ENCODE measurements at regions not wholly inside any gene's neighbourhood (a gene's known extent, or its start where the extent isn't known, plus 50 kb on each side); places are given as distances from the start of the nearest gene placed in this dataset.

DNA sequence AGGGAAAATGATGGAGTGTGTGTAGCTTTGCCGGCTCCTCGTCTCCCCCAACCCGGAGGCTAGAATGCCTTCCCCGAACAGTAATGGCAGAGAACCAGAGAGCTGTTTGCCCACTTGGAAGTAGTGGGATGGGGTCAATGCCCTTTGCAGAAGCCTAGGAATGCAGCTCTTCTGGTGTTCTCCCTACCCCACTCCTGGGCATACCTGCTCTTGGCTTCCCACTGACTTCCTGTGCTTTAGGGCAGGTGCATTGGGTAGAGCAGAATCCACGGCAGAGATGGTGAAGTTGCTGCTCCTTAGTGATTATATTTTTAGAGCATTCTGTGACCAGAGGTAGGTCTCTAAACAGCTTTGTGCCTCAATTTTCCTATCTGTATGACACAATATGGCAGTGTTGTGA, 134.6 kb downstream of the BOD1 start:
- H3K4me2 ChIP-seq (ENCODE audit: low read depth, low read length, poor library complexity, severe bottlenecking): no peak overlapping the region
- no peaks in the 10 kb centered on the region for H3K36me3 ChIP-seq (ENCODE audit: low read length)
- TF ChIP-seq, protein P1, sequence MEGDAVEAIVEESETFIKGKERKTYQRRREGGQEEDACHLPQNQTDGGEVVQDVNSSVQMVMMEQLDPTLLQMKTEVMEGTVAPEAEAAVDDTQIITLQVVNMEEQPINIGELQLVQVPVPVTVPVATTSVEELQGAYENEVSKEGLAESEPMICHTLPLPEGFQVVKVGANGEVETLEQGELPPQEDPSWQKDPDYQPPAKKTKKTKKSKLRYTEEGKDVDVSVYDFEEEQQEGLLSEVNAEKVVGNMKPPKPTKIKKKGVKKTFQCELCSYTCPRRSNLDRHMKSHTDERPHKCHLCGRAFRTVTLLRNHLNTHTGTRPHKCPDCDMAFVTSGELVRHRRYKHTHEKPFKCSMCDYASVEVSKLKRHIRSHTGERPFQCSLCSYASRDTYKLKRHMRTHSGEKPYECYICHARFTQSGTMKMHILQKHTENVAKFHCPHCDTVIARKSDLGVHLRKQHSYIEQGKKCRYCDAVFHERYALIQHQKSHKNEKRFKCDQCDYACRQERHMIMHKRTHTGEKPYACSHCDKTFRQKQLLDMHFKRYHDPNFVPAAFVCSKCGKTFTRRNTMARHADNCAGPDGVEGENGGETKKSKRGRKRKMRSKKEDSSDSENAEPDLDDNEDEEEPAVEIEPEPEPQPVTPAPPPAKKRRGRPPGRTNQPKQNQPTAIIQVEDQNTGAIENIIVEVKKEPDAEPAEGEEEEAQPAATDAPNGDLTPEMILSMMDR (IDR thresholded peaks at IDR 0.05; ENCODE audit: insufficient read depth, low read length, poor library complexity, severe bottlenecking): no peak
- TF ChIP-seq EZH2phosphoT487 (conservative IDR thresholded peaks at IDR 0.05; ENCODE audit: low read length): no peak
- no peak overlapping the region for H3K9ac ChIP-seq (ENCODE audit: low read length)
- no peaks in the 10 kb centered on the region for H3F3A ChIP-seq (ENCODE audit: insufficient read depth)
- H4K20me1 ChIP-seq (ENCODE audit: low read depth, low read length): no peaks in the 10 kb centered on the region
- no peaks in the 10 kb centered on the region for H3K9me2 ChIP-seq (replicated peaks; ENCODE audit: insufficient read depth, low read length)
- H2AFZ ChIP-seq (ENCODE audit: low read depth, low read length, severe bottlenecking): no peak overlapping the region
- no peaks in the 10 kb centered on the region for H3K9me3 ChIP-seq (ENCODE audit: insufficient read depth, low read length)
- no peak overlapping the region for H3K27ac ChIP-seq (ENCODE audit: low read depth, low read length)
- no peaks in the 10 kb centered on the region for H3K27me3 ChIP-seq (ENCODE audit: low read length)
- no peak overlapping the region for H3K4me3 ChIP-seq (ENCODE audit: insufficient read depth, low read length, poor library complexity, severe bottlenecking)
- no peaks in the 10 kb centered on the region for H3K79me2 ChIP-seq (ENCODE audit: insufficient read depth, low read length)

DNA sequence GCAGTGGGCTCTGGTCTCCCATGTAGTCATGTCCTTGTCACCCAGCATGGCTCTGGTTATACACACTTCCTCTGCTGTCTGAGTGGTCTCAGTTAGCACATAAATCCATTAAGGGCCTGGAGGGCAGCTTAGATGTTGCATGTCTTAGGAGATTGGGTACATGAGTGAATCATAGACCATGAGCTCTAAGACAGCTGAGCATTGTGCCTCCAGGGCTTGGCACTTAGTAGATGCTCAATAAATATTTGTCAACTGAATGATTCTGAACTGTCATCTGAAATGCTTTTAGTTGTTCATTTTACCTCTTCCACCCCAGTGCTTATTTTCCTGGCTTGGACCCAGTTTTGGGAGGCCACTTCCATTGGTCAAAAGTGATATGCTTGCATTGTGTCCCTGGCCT, 135.6 kb downstream of the BOD1 start:
- H2AFZ ChIP-seq (ENCODE audit: low read depth, low read length, severe bottlenecking): no peak overlapping the region
- H3K4me3 ChIP-seq (ENCODE audit: insufficient read depth, low read length, poor library complexity, severe bottlenecking): no peak overlapping the region
- H3K9me3 ChIP-seq (ENCODE audit: insufficient read depth, low read length): no peaks in the 10 kb centered on the region; the same call in 1 of the 2 replicates
- no peak overlapping the region for H3K9ac ChIP-seq (ENCODE audit: low read length)
- no peaks in the 10 kb centered on the region for H3K27me3 ChIP-seq (ENCODE audit: low read length)
- no peaks in the 10 kb centered on the region for H3K36me3 ChIP-seq (ENCODE audit: low read length)
- no peak overlapping the region for H3K4me2 ChIP-seq (ENCODE audit: low read depth, low read length, poor library complexity, severe bottlenecking)
- H3K79me2 ChIP-seq (ENCODE audit: insufficient read depth, low read length): no peaks in the 10 kb centered on the region
- H3K27ac ChIP-seq (ENCODE audit: low read depth, low read length): no peak overlapping the region
- H3K9me2 ChIP-seq (replicated peaks; ENCODE audit: insufficient read depth, low read length): no peaks in the 10 kb centered on the region
- H4K20me1 ChIP-seq (ENCODE audit: low read depth, low read length): no peaks in the 10 kb centered on the region
- H3F3A ChIP-seq (ENCODE audit: insufficient read depth): no peaks in the 10 kb centered on the region
- TF ChIP-seq, protein P1 (IDR thresholded peaks at IDR 0.05; ENCODE audit: insufficient read depth, low read length, poor library complexity, severe bottlenecking): no peak
- no peak for TF ChIP-seq EZH2phosphoT487 (conservative IDR thresholded peaks at IDR 0.05; ENCODE audit: low read length)

DNA sequence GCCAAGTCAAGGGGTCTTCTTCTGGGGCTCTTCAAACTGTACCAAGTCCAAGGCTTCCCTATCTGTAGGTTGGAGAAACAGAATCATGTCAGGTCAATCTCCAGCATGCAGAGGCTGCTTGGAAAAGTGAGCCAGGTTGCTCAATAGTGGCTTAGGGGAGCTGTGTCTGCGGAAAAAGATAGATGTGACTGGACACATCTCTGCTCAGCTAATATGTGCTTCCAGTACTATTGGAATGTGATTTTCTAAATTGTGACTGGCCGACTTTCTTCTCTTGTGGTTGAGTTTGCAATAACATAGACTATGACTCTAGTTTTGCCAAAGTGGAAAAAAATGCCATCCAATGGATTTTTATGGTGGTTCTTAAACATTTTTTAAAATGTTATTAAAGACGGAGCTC, 136.7 kb downstream of the BOD1 start:
- Histone ChIP-seq H2AFZ (ENCODE audit: low read depth, low read length, severe bottlenecking) (no peak overlapping the region), H3K4me2 (ENCODE audit: low read depth, low read length, poor library complexity, severe bottlenecking) (no peak overlapping the region), H3K9ac (ENCODE audit: low read length) (no peak overlapping the region), H4K20me1 (ENCODE audit: low read depth, low read length) (no peaks in the 10 kb centered on the region), H3F3A (ENCODE audit: insufficient read depth) (no peaks in the 10 kb centered on the region), H3K9me3 (ENCODE audit: insufficient read depth, low read length) (no peaks in the 10 kb centered on the region; the same call in 1 of the 2 replicates), H3K27ac (ENCODE audit: low read depth, low read length) (no peak overlapping the region), H3K9me2 (replicated peaks; ENCODE audit: insufficient read depth, low read length) (no peaks in the 10 kb centered on the region), H3K36me3 (ENCODE audit: low read length) (no peaks in the 10 kb centered on the region), H3K27me3 (ENCODE audit: low read length) (no peaks in the 10 kb centered on the region), H3K4me3 (ENCODE audit: insufficient read depth, low read length, poor library complexity, severe bottlenecking) (no peak overlapping the region), H3K79me2 (ENCODE audit: insufficient read depth, low read length) (no peaks in the 10 kb centered on the region)
- TF ChIP-seq, protein P1 (IDR thresholded peaks at IDR 0.05; ENCODE audit: insufficient read depth, low read length, poor library complexity, severe bottlenecking): no peak
- no peak for TF ChIP-seq EZH2phosphoT487 (conservative IDR thresholded peaks at IDR 0.05; ENCODE audit: low read length)

Measured in SU-DHL-6 (cell line).